Smooth muscle cell (in vitro differentiated cells): ENCODE measurements at regions not wholly inside any gene's neighbourhood (a gene's known extent, or its start where the extent isn't known, plus 50 kb on each side); places are given as distances from the start of the nearest gene placed in this dataset.

ENCODE experiments used
- DNase-seq: peaks from one replicate; lab custom pipeline; 2025; ENCODE audit not compliant: unreplicated experiment; lab: John Stamatoyannopoulos, UW
- H2AFZ ChIP-seq: fragments of 200-600 bp; sonication (generic); 2 replicates; pipeline ENCODE4 v1.6.0; 2016; ENCODE audit warnings: antibody characterized with exemption, low read depth, mild to moderate bottlenecking
- H3F3A ChIP-seq: fragments of 200-600 bp; sonication (generic); 2 replicates; pipeline ENCODE4 v1.6.0; 2017; ENCODE audit warnings: antibody characterized with exemption, low read depth
- H3K27ac ChIP-seq: fragments of 200-600 bp; sonication (generic); 2 replicates; pipeline ENCODE4 v1.5.1; 2016; ENCODE audit warnings: low read depth, mild to moderate bottlenecking
- H3K27me3 ChIP-seq: fragments of 200-600 bp; sonication (generic); 2 replicates; pipeline ENCODE4 v1.6.1; 2016; ENCODE audit warnings: low read depth, mild to moderate bottlenecking
- H3K36me3 ChIP-seq: fragments of 200-600 bp; sonication (generic); 2 replicates; pipeline ENCODE4 v1.5.1; 2016; ENCODE audit warnings: low read depth
- H3K4me1 ChIP-seq: fragments of 200-600 bp; sonication (generic); 2 replicates; pipeline ENCODE4 v1.5.1; 2016; ENCODE audit warnings: low read depth
- H3K4me2 ChIP-seq: fragments of 200-600 bp; sonication (generic); 2 replicates; pipeline ENCODE4 v1.6.0; 2016; ENCODE audit warnings: mild to moderate bottlenecking
- H3K4me3 ChIP-seq: fragments of 200-600 bp; sonication (generic); 2 replicates; pipeline ENCODE4 v1.5.1; 2016; ENCODE audit warnings: mild to moderate bottlenecking
- H3K79me2 ChIP-seq: fragments of 200-600 bp; sonication (generic); 2 replicates; pipeline ENCODE4 v1.6.0; 2016; ENCODE audit warnings: low read depth, mild to moderate bottlenecking
- H3K9ac ChIP-seq: fragments of 200-600 bp; sonication (generic); 2 replicates; pipeline ENCODE4 v1.6.0; 2016; ENCODE audit warnings: low read depth
- H3K9me3 ChIP-seq: fragments of 200-600 bp; sonication (generic); replicated peaks from 2 replicates; pipeline ENCODE4 v1.5.1; 2016; ENCODE audit warnings: low read depth
- H4K20me1 ChIP-seq: fragments of 200-600 bp; sonication (generic); 2 replicates; pipeline ENCODE4 v1.6.0; 2016; ENCODE audit warnings: low read depth
- WGBS: methylation state at CpG from one replicate; pipeline ENCODE4 v1.1.7; 2016; ENCODE audit warnings: low lambda C conversion rate; 5-methylcytosine and 5-hydroxymethylcytosine counted together
- TF ChIP-seq, protein P1 (sequence below): fragments of 200-600 bp; sonication (generic); IDR thresholded peaks from 2 replicates; pipeline ENCODE4 v1.5.1; 2017; ENCODE audit warnings: borderline replicate concordance, mild to moderate bottlenecking, antibody characterized with exemption; ENCODE audit not compliant: insufficient read depth, poor library complexity, severe bottlenecking

DNA sequence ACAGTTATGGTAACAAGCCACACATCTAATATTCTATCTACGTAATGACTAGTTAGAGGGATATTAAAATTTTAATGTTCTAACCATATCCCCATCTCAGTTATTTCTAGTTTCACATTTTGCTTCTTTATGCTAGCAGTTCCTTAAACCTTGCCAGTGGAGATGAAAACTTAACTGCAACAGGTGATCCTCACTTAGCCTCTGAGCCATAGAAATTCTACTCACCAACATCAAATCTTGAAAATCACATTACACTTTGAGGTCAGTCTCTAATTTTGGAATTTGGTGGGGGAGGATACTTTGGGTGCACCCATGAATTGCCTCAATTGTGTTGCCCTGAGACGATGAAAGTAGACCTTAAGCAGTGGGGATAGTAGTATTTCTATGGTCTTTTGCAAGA, 256.4 kb downstream of the GATA3 start:
- TF ChIP-seq, protein P1, sequence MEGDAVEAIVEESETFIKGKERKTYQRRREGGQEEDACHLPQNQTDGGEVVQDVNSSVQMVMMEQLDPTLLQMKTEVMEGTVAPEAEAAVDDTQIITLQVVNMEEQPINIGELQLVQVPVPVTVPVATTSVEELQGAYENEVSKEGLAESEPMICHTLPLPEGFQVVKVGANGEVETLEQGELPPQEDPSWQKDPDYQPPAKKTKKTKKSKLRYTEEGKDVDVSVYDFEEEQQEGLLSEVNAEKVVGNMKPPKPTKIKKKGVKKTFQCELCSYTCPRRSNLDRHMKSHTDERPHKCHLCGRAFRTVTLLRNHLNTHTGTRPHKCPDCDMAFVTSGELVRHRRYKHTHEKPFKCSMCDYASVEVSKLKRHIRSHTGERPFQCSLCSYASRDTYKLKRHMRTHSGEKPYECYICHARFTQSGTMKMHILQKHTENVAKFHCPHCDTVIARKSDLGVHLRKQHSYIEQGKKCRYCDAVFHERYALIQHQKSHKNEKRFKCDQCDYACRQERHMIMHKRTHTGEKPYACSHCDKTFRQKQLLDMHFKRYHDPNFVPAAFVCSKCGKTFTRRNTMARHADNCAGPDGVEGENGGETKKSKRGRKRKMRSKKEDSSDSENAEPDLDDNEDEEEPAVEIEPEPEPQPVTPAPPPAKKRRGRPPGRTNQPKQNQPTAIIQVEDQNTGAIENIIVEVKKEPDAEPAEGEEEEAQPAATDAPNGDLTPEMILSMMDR = no peak
- no peak overlapping the region for H3K27ac ChIP-seq
- no peaks in the 10 kb centered on the region for H3K27me3 ChIP-seq
- no peak overlapping the region for H3K4me3 ChIP-seq
- no peaks in the 10 kb centered on the region for H3K79me2 ChIP-seq
- H3K4me2 ChIP-seq = no peak overlapping the region
- H3K4me1 ChIP-seq = no peaks in the 10 kb centered on the region
- no peaks in the 10 kb centered on the region for H4K20me1 ChIP-seq
- H3K36me3 ChIP-seq = no peaks in the 10 kb centered on the region
- DNase-seq = no peak
- no peak overlapping the region for H2AFZ ChIP-seq
- H3F3A ChIP-seq = no peaks in the 10 kb centered on the region
- no peaks in the 10 kb centered on the region for H3K9me3 ChIP-seq
- H3K9ac ChIP-seq = no peak overlapping the region
- 44% methylated on average over 2 of the region's 2 CpGs for WGBS

DNA sequence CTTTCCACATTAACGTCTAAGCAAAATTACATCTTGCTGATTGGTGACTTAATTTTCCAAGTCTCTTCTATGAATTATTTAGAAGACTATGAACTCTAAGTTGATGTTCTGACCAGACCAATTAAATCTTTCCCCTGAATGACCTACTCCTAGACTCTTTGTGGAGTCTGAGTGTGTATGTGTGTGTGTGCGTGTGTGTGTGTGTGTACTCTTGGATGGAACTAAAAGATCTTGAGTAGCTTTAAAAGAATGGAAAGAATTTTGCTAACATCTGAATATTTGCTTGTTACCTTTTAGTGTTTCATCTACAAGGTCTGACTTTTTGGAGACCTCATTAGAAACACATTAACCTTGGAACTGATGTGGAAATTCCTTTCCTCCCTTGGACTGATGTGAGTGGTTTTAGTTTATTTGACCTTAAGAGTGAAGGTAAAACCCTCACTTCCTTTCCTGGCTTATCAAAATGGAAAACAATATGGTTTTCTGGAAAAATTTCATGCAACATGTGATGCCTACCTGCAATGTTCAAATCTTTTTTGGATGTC, 257.1 kb downstream of the GATA3 start:
- no peaks in the 10 kb centered on the region for H3K4me1 ChIP-seq
- H3K4me2 ChIP-seq = no peak overlapping the region
- 80% methylated on average over 2 of the region's 2 CpGs for WGBS

DNA sequence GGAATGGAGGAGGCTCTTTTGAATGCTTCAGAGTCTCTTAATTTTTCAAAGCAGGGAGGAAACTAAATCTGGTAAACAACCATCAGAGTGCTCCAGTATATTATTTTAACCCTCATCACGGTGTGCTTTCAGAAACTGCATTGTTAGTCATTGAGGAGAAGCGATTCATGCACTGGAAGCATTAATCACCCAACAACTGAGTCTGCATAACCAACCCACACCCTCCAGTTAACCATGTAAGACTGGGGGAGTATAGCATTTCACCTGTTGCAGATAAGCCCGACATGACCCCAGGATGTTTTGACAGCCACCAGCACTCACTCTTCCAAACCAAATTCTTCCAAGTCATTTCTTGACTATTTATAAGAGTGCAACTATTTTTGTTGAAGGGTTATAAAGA, 257.6 kb downstream of the GATA3 start:
- DNase-seq = no peak
- no peaks in the 10 kb centered on the region for H4K20me1 ChIP-seq
- no peak overlapping the region for H3K9ac ChIP-seq

More for the DNA sequence above, 257.1 kb downstream of the GATA3 start:
- Histone ChIP-seq H3K27me3 (no peaks in the 10 kb centered on the region), H3K27ac (no peak overlapping the region), H3K36me3 (no peaks in the 10 kb centered on the region), H3K79me2 (no peaks in the 10 kb centered on the region), H3F3A (no peaks in the 10 kb centered on the region), H4K20me1 (no peaks in the 10 kb centered on the region), H3K9ac (no peak overlapping the region), H3K9me3 (no peaks in the 10 kb centered on the region), H2AFZ (no peak overlapping the region), H3K4me3 (no peak overlapping the region)
- no peak for DNase-seq
- TF ChIP-seq, protein P1 = no peak

DNA sequence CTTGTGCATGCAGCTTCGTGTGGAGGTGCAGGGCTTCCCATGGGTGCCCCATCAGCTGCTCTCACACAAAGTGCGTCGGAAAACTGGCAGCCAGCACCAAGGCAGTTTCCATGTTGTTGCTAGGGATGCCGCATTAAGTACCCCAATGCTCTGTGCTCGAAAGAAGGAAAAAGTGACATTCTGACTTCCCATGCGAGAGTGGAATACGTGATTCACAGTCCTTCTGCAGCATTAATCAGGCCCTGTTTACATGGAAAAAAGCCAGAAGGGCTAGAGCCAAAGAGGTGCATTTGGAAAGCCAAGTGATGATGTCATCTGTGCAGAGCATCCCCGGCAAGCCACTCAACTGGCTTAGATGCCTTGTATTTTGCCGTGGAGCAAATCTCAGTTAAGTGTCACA, 258.3 kb downstream of the GATA3 start:
- H3K27ac ChIP-seq = no peak overlapping the region
- no peaks in the 10 kb centered on the region for H3F3A ChIP-seq
- no peak overlapping the region for H3K4me3 ChIP-seq
- H3K79me2 ChIP-seq = no peaks in the 10 kb centered on the region
- no peak overlapping the region for H3K9ac ChIP-seq
- H3K4me2 ChIP-seq = no peak overlapping the region
- H3K9me3 ChIP-seq = no peaks in the 10 kb centered on the region
- H3K4me1 ChIP-seq = no peaks in the 10 kb centered on the region
- no peak for DNase-seq
- H4K20me1 ChIP-seq = no peaks in the 10 kb centered on the region
- TF ChIP-seq, protein P1 = no peak
- no peaks in the 10 kb centered on the region for H3K36me3 ChIP-seq
- no peaks in the 10 kb centered on the region for H3K27me3 ChIP-seq
- H2AFZ ChIP-seq = no peak overlapping the region
- 44% methylated on average over 9 of the region's 9 CpGs for WGBS

More for the DNA sequence above, 257.6 kb downstream of the GATA3 start:
- Histone ChIP-seq H3F3A (no peaks in the 10 kb centered on the region), H2AFZ (no peak overlapping the region), H3K27ac (no peak overlapping the region), H3K79me2 (no peaks in the 10 kb centered on the region), H3K27me3 (no peaks in the 10 kb centered on the region), H3K9me3 (no peaks in the 10 kb centered on the region), H3K4me2 (no peak overlapping the region), H3K4me1 (no peaks in the 10 kb centered on the region), H3K36me3 (no peaks in the 10 kb centered on the region), H3K4me3 (no peak overlapping the region)
- WGBS = 70% methylated on average over 3 of the region's 3 CpGs
- TF ChIP-seq, protein P1 = no peak
